ENCODE measurements at regions not wholly inside any gene's neighbourhood (a gene's known extent, or its start where the extent isn't known, plus 50 kb on each side); places are given as distances from the start of the nearest gene placed in this dataset.

GRCh38 chr9:110047232-110047954 lies 160.6 kb downstream of the C9orf152 start:
- in situ Hi-C loops (cut with MboI; ENCODE audit: low sequenced_read_pairs) = no loop called here

- in situ Hi-C loops (cut with MboI; ENCODE audit: low sequenced_read_pairs) = no loop called here
These were observed 160.0 kb downstream of the C9orf152 start for GRCh38 chr9:110047955-110048402.

GRCh38 chr9:110048403-110048975 lies 159.5 kb downstream of the C9orf152 start:
- in situ Hi-C loops (cut with MboI; ENCODE audit: low sequenced_read_pairs) = no loop called here

DNA sequence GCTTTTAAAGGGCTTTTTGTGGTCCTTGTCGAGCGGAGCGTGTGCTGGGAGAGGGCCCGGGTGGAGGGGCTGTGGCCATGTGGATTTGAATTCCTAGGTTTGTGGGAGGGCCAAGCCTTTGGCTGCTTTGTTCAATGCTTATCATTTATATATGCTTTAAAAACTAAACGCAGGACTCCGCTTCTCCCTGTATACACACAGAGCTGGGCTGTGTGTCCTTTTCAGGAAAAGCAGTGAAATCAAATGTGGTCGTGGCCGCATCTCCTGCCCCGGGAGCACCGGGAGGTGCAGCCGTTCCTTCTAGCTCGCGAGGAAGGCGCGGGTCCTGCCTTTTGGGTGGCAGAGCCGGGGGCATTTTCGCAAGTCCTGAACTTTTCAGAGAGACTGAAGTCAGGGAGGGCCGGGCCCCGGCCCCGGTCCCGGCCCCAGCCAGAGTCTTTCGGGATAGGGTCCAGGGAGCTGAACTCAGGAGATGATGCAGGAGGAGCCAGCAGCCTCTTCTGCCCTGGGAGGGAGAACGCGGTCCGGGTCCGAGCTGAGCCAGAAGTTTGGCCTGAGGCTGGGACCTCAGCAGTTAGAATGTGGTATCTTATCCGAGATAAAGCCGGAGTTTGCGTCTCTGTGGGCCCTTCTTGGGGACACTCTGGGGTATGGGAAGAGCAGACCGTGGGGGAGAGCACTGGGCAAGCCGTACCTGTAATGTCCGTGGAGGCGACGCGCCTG lies 158.8 kb downstream of the C9orf152 start:
- in situ Hi-C loops (cut with MboI; ENCODE audit: low sequenced_read_pairs) = no loop called here

DNA sequence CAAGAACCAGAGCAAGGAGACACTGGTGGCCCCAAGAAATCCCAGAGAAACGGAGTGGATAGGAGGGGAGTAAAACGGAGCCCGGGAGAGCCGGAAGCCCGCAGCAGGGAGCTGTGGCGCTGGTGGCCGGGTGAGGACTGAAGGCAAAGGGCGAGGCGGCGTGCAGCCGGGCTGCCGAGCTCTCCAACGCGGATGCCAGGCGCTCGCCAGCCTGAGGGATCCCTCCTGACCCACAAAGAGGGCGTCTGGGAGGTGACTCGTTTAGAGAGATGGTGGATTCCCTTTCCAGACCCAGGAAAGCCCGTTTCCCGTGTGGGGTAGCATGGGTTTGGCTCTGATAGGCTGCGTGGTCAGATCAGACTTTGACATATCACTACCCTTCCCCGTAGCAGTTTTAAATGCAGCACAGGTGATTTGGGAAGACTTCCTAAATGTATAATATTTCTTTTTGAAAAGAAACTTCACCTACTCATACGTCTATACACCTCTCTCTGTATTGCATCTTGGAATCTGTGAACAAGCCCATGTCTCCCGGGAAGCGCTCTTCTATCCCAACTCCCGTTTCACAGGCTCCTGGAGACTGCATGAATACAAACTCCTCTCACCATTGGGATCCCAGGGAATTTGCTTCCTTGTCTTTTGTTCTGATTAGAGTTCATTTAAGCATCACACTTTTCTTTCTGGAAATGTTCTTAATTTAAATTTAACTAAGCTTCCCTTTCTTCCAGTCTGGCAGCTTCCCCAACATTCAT lies 158.1 kb downstream of the C9orf152 start:
- in situ Hi-C loops (cut with MboI; ENCODE audit: low sequenced_read_pairs) = loop anchor here (10.0 kb wide), 1 partner anchor 135 kb away; no protein-coding TSS in a partner anchor

DNA sequence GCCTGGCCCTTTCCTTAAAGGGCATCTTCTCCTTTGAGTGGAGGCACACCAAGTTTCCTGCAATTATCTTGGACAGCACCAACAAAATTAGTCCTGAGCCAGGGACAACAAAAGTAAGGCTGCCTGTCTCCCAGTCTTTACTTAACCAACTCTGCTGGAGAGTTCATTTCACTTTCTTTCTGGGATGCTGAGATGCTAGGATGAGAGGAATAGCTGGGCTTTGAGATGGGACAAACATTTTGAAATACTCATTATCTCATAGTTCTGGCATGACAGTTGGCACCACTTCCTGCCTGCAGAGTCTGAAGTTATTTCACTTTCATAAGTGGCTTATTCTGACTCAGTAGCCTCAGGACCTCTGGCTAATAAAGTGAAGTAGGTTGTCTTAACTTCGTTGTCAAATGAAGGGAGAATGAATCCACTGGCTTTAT lies 157.0 kb downstream of the C9orf152 start:
- in situ Hi-C loops (cut with MboI; ENCODE audit: low sequenced_read_pairs) = loop anchor here (10.0 kb wide), 1 partner anchor 136 kb away; no protein-coding TSS in a partner anchor

DNA sequence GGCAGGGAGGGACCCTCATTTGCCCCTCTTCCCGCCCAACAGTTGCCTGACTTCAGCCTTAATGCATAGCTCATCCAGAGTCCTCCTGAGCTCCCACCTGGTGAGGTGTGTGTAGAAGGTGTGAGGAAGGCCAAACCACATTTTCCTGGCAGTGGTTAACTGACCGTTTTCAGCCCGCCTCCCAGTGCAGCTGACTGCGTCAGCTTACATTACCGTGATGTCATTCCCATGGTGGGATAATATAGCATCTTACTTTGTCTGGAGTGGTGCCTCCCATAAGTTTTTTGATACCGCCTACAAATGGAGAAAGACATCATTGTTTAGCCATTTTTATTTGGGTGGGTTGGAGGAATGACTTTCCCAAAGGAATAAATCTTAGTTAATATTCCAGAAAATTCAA lies 151.9 kb downstream of the C9orf152 start:
- in situ Hi-C loops (cut with MboI; ENCODE audit: low sequenced_read_pairs) = loop anchor here (10.0 kb wide), 1 partner anchor 141 kb away; no protein-coding TSS in a partner anchor

DNA sequence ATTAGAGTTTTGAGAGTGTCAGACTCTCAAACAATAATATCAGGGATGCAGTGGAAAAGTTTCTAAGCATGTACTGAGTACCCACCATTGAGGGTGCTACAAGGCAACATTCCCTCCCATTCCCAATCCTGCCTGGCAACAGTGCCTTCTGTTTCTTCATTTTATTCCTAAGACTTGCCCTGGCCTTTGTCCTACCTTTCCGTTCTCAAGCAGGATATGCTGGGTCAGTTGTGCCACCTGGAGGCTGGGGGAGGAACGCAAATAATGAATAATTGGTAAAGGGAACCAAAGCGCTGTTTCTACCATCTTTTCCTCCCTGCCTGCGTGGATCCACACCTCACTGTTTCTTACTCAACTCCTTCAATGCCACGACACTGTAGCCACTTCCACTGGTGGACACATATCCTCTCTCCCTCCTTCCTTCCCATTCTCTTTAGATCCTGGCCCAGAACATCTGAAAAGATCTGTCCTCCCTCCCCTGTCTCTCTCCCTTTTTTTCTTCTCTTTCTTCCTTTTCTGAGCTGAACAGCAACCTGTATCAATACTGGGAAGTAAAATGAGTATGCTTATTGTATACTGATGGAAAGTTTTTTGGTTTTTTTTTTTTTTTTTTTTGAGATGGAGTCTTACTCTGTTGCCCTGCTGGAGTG lies 149.5 kb downstream of the C9orf152 start:
- in situ Hi-C loops (cut with MboI; ENCODE audit: low sequenced_read_pairs) = loop anchor here (10.0 kb wide), 1 partner anchor 144 kb away; no protein-coding TSS in a partner anchor

- in situ Hi-C loops (cut with MboI; ENCODE audit: low sequenced_read_pairs) = loop anchor here (10.0 kb wide), 1 partner anchor 145 kb away; no protein-coding TSS in a partner anchor
These were observed 148.5 kb downstream of the C9orf152 start for GRCh38 chr9:110059461-110059860.

DNA sequence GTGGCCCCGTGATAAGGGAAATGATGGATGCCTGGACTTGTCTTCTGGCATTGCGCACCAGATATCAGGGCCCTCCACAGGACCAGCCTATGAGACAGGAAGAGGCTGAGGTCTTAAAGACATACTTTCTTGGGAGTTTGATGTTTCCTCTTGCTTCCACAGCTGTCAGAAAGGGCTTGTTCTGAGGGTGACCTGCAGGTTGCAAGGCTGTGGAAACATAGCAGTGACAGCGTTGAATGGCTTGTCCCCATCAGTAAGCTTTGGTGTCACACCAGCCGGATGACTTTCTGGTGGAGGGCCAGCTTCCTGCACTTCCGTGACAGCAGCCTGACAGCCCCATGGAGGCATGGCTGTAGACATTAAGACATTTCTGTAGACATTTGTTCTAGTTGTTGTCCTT lies 143.2 kb downstream of the C9orf152 start:
- in situ Hi-C loops (cut with MboI; ENCODE audit: low sequenced_read_pairs) = no loop called here

GRCh38 chr9:110065532-110065931 lies 142.4 kb downstream of the C9orf152 start:
- in situ Hi-C loops (cut with MboI; ENCODE audit: low sequenced_read_pairs) = no loop called here

DNA sequence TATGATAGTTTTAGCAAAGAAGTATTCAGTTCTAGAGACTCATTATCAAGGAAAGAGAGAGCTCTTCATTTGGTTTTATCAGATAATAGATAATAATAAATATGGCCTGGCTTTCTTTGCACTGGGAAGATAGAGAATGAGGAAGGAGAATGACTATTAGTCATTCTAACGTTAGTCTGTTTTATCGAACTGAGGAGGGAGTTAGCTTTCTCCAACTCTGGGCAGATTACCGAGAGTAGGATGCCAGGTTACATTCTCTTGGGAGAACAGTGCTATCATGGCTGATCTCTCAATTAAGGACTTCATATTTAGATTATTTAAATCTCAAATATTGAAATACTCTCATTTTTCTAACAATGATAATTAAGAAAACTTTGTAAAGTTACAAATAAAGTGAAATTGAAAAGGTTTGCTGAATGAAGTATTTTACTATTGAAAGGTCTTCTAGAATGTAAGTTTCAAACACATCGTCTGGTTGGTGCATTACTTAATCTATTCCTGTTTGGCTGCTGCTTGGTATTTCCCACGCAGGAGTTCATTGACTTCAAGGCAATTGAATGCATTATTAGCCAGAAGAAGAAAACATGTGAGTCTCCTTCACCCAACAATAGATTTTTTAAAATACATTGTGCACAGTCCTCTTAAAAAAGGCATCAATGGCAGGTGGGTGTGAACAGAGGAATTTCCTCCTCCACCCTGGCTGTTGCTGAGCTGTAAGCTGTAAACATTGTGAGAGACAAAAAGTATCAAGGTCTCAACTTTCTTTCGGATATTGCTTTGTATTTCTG lies 140.8 kb downstream of the C9orf152 start:
- in situ Hi-C loops (cut with MboI; ENCODE audit: low sequenced_read_pairs) = no loop called here

GRCh38 chr9:110068212-110068611 lies 139.7 kb downstream of the C9orf152 start:
- in situ Hi-C loops (cut with MboI; ENCODE audit: low sequenced_read_pairs) = no loop called here

GRCh38 chr9:110069326-110070248 lies 138.4 kb downstream of the C9orf152 start:
- in situ Hi-C loops (cut with MboI; ENCODE audit: low sequenced_read_pairs) = no loop called here

GRCh38 chr9:110072597-110073355 lies 135.2 kb downstream of the C9orf152 start:
- in situ Hi-C loops (cut with MboI; ENCODE audit: low sequenced_read_pairs) = no loop called here

DNA sequence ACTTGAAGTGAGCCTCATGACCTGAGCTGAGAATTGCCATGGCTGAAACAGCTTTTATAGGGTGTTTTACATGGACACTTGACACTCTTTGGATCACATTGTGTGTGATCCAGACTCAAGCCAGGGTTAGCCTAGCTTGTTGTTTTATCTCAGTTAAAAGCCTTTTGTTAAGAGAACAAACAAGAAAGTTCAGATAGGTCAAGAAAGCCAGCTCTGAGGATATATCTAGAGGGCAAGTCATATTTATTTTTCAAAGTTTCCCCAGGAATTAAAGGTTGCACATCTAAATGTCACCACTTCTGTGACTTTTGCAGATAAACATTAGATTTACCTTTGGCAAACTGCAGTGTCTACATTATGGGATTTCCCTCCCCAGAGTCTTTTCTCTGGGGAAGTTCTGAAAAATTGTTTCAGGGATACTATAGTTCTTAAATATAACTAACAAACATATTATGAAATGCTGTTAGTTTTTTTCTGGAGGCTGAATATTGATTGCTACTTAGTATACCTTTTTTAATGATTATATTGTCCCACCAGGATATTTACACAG lies 134.5 kb downstream of the C9orf152 start:
- in situ Hi-C loops (cut with MboI; ENCODE audit: low sequenced_read_pairs) = no loop called here

DNA sequence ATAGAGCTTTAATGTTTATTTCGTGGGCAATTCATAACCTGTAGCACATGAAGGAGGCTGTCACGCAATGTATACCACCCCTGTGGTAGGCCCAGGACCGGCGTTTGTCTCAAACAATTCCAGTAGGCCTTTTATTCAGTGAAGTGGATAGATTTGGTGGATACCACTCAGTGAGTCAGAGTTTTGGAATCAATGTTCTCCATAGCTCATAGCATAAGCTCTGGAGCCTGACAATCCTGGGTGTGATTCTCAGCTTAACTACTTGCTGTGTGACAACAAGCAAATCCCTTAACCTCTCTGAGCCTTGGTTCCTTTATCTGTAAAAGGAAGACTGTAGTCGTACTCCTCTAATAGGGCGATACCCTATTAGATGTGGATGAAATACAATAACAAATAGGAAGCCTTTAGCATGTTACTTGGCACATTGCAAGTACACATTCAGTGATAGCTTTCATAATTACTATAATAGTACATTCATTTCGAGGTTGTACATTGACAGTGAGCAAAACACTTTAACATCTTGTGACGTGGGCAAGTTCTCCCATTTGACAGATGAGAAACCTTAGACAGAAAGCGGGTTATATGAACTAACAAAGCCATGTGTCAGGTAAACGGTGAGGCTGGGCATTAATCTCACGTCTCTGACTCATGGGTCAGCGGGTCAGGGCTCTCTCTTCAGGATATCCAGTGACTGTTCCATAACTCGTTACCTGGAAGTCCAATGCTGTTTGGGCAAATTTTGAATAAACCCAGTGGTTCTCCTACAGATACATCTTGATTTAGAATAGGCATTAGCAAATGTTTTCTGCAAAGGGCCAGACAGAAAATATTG lies 130.8 kb downstream of the C9orf152 start:
- in situ Hi-C loops (cut with MboI; ENCODE audit: low sequenced_read_pairs) = no loop called here
